NB4 (cell line): ENCODE measurements at regions not wholly inside any gene's neighbourhood (a gene's known extent, or its start where the extent isn't known, plus 50 kb on each side); places are given as distances from the start of the nearest gene placed in this dataset.

Source experiments
- CTCF ChIP-seq: IDR thresholded peaks from one replicate; pipeline ENCODE4 v1.5.1; 2012; ENCODE audit warnings: low read depth, low read length
- MAX ChIP-seq: IDR thresholded peaks from 2 replicates; pipeline ENCODE4 v1.6.1; 2011; ENCODE audit warnings: low read depth, low read length
- POLR2A ChIP-seq: IDR thresholded peaks from 2 replicates; pipeline ENCODE4 v1.6.1; 2011; ENCODE audit warnings: mild to moderate bottlenecking; ENCODE audit not compliant: insufficient read length; ENCODE audit errors: extremely low read depth

GRCh38 chr1:232291681-232292080 lies 338.3 kb downstream of the SIPA1L2 start:
- TF ChIP-seq CTCF (no peak), POLR2A (no peak), MAX (no peak)
